ENCODE measurements at regions not wholly inside any gene's neighbourhood (a gene's known extent, or its start where the extent isn't known, plus 50 kb on each side); places are given as distances from the start of the nearest gene placed in this dataset.

DNA sequence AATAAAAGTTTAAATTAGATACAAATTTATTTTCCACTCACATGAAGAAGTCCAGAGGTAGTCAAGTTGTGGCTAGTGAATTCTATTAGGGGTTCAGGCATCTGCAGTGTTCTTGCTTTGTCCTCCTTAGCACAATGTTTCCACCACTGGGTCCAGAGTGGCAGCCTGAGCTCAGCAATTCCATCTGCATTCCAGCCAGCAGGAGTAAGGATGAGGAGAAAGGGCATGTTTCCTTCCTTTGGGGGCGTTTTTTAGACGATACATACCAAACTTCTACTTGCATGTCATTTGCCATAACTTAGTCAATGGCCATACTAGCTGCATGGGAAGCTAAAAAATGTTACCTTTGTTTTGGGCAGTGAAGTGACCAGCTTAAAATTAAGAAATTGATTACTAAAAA lies 98.5 kb upstream of the VANGL1 start:
- in situ Hi-C loops (cut with HindIII; ENCODE audit: low pct_ligation_motif_present, low sequenced_read_pairs) = no loop called here
- no peaks in the 10 kb centered on the region for H3K36me3 ChIP-seq (replicated peaks)
- H3K27ac ChIP-seq = no peak overlapping the region
- H3K4me3 ChIP-seq (ENCODE audit: low read depth, low read length) = no peak overlapping the region
- no peak for DNase-seq
- no peaks in the 10 kb centered on the region for H3K27me3 ChIP-seq (replicated peaks)
- TF ChIP-seq, protein P1, sequence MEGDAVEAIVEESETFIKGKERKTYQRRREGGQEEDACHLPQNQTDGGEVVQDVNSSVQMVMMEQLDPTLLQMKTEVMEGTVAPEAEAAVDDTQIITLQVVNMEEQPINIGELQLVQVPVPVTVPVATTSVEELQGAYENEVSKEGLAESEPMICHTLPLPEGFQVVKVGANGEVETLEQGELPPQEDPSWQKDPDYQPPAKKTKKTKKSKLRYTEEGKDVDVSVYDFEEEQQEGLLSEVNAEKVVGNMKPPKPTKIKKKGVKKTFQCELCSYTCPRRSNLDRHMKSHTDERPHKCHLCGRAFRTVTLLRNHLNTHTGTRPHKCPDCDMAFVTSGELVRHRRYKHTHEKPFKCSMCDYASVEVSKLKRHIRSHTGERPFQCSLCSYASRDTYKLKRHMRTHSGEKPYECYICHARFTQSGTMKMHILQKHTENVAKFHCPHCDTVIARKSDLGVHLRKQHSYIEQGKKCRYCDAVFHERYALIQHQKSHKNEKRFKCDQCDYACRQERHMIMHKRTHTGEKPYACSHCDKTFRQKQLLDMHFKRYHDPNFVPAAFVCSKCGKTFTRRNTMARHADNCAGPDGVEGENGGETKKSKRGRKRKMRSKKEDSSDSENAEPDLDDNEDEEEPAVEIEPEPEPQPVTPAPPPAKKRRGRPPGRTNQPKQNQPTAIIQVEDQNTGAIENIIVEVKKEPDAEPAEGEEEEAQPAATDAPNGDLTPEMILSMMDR (IDR thresholded peaks at IDR 0.05; ENCODE audit: low read depth, low read length, missing control alignments) = peak; percentile 26

DNA sequence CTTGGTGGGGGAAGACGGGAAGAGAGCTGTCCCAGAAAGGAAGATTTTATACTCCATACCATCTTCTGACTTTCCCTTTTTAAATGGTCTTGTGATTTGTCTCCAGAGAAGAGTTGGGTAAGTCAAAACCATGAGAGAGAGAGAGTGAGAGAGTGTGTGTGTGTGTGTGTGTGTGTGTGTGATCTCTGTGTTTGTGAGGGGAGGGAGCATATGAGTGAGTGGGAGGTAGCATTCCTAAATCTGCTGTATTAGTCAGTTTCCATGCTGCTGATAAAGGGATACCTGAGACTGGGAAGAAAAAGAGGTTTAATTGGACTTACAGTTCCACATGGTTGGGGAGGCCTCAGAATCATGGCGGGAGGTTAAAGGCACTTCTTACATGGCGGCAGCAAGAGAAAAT lies 102.0 kb upstream of the VANGL1 start:
- Histone ChIP-seq H3K27me3 (replicated peaks) (no peaks in the 10 kb centered on the region), H3K36me3 (replicated peaks) (no peaks in the 10 kb centered on the region), H3K4me3 (ENCODE audit: low read depth, low read length) (no peak overlapping the region), H3K27ac (no peak overlapping the region)
- no peak for DNase-seq
- TF ChIP-seq, protein P1 (IDR thresholded peaks at IDR 0.05; ENCODE audit: low read depth, low read length, missing control alignments) = no peak
- in situ Hi-C loops (cut with HindIII; ENCODE audit: low pct_ligation_motif_present, low sequenced_read_pairs) = no loop called here

DNA sequence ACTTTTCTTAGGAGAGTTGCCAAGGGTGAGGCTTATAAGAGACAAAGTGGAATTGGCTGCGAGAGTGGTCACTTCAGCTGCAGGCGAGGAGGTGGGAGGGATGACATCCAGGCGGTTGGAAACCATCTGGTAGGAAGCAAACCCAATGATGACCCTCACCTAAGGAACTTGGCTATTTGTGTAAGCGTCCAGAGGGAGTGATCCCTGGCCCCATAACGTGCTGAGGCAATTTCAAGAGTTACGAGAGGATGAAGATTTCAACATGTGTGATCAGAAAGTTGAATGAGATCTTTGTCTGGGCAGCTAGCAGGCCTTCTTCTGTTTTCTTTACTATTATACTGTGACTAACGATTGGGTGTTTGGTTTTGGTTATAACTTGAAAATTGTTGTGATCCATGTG lies 102.7 kb upstream of the VANGL1 start:
- Histone ChIP-seq H3K27me3 (replicated peaks) (no peaks in the 10 kb centered on the region), H3K27ac (no peak overlapping the region), H3K36me3 (replicated peaks) (no peaks in the 10 kb centered on the region), H3K4me3 (ENCODE audit: low read depth, low read length) (no peak overlapping the region)
- in situ Hi-C loops (cut with HindIII; ENCODE audit: low pct_ligation_motif_present, low sequenced_read_pairs) = no loop called here
- DNase-seq = no peak
- TF ChIP-seq, protein P1 (IDR thresholded peaks at IDR 0.05; ENCODE audit: low read depth, low read length, missing control alignments) = no peak

DNA sequence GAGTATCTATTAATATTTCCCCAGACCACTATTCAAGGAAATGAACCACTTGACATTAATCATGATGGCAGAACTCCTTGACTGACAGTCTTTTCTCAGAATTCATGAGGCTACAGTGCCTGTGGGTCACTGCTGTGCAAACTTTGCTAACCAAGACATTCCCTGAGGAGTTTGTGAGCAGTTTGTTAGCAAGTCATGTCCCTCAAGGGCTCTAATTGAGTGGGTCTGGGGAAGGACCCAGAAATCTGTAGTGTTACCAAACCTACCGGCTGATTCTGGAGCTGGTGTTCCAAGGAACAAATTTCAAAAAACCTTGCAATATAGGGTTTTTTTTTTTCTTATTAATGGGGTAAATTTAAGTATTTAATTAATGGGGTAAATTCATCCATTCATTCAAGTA lies 103.2 kb upstream of the VANGL1 start:
- Histone ChIP-seq H3K27me3 (replicated peaks) (no peaks in the 10 kb centered on the region), H3K27ac (no peak overlapping the region), H3K36me3 (replicated peaks) (no peaks in the 10 kb centered on the region), H3K4me3 (ENCODE audit: low read depth, low read length) (no peak overlapping the region)
- TF ChIP-seq, protein P1 (IDR thresholded peaks at IDR 0.05; ENCODE audit: low read depth, low read length, missing control alignments) = no peak
- in situ Hi-C loops (cut with HindIII; ENCODE audit: low pct_ligation_motif_present, low sequenced_read_pairs) = no loop called here
- DNase-seq = no peak

DNA sequence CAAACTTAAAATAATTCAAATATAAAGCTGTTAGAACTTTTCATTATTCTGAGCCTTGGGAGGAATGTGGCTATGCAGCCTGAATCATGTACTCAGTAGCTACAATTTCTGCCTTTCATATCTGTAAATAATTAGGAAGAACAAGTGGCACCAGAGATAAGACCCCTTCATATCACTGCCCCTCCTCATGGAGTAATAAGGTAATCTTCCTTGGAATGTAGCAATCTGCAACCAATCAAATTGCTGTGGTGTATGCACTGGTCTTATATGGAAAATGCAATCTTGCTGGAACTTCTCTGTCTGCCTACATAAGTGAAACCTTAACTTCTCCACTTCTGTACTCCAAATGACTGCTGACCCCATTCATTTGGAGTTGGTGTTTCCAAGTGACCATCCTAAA lies 104.4 kb upstream of the VANGL1 start:
- in situ Hi-C loops (cut with HindIII; ENCODE audit: low pct_ligation_motif_present, low sequenced_read_pairs) = no loop called here
- Histone ChIP-seq H3K27me3 (replicated peaks) (no peaks in the 10 kb centered on the region), H3K4me3 (ENCODE audit: low read depth, low read length) (no peak overlapping the region), H3K36me3 (replicated peaks) (no peaks in the 10 kb centered on the region), H3K27ac (no peak overlapping the region)
- no peak for DNase-seq
- TF ChIP-seq, protein P1 (IDR thresholded peaks at IDR 0.05; ENCODE audit: low read depth, low read length, missing control alignments) = no peak

DNA sequence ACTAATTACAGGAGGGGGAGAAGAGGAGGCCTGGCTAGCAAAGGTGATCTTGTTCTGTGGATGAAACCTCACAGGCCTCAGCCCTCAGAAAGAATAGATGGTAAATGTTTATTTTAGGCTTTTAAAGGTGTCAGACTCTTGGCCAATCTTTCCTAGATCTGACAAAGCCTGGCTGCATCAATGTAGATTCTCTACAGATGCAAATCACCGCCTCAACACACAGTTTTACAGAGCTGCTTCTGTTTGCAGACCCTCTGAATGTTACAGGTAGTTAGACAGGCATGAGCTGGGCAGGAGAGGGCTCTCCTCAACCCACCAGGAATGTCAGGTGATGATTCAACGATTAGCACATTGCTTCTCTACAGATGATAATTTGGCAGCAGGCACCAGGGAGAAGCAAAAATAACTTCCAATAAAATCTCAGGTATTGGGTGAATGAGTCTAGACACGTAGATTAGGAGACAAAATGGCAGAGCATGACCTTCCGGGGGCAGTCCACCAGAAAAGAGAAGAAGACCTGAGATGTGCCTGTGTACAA lies 105.4 kb upstream of the VANGL1 start:
- Histone ChIP-seq H3K27me3 (replicated peaks) (no peaks in the 10 kb centered on the region), H3K4me3 (ENCODE audit: low read depth, low read length) (no peak overlapping the region), H3K27ac (no peak overlapping the region), H3K36me3 (replicated peaks) (no peaks in the 10 kb centered on the region)
- TF ChIP-seq, protein P1 (IDR thresholded peaks at IDR 0.05; ENCODE audit: low read depth, low read length, missing control alignments) = no peak
- no peak for DNase-seq
- in situ Hi-C loops (cut with HindIII; ENCODE audit: low pct_ligation_motif_present, low sequenced_read_pairs) = no loop called here

All from brain microvascular endothelial cell (primary cell).